Hematopoietic multipotent progenitor cell treated with erythropoietin and hydrocortisone succinate and interleukin-3 and kit ligand, for 17 days (in vitro differentiated cells): ENCODE measurements at regions not wholly inside any gene's neighbourhood (a gene's known extent, or its start where the extent isn't known, plus 50 kb on each side); places are given as distances from the start of the nearest gene placed in this dataset.
"Not testable (repeated sequence)": the region's sequence is repeated elsewhere in the genome, so short reads cannot be mapped to it uniquely, and the experiment has no call there.

Experiments used
- DNase-seq: peaks from one replicate; pipeline ENCODE4 v3.0.0-alpha.2; 2015; ENCODE audit warnings: low spot score

DNA sequence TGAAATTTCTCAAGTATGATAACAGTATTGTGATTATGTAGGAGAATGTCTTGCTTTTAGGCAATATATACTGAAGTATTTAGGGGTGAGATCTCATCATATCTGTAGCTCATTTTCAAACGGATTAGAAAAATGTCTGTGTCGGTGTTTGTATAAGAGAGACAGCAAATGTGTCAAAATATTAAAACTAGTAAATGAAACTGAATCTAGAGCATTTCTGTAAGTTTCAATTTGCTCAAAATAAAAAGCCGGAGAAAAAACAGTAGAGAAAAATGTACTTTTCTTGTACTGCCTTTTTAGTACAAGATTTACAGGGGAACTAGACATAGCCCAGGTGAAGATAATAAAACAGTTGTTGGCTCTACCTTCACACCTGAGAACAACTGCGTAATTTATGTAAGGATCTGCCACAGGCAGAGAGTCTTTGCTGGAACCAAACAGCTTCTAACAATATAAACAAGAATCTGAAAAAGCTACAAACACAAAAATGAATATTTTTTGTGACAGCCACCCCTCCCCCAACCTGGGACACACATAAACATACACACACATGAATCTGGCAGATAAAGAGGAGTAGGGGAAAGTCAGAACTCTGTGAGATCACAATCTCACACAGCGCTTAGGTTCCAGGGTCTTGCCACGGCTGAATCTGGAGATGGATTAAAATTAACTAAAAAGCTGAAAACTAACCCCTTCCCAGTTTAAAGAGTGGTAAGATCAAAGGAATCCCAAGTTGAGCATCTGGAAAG is 153.3 kb downstream of the AVL9 start:
- DNase-seq = no peak

DNA sequence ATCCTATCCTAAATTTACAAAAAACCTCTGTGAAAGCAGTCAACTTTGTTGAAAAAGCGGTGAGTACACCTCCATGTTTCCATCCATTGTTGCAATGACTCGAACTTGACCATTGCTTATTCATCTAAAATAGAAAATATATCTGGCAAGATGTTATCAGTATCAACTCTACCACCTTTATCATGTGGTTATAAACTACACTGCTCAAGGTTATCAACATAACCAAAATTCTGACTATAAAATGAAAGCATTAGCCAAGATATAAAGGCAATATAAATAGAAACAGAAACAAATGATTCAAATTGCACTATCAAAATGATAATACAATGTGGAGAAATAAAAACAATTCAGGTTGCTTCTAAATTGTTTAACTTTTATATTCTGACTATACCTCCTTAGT is 150.0 kb downstream of the AVL9 start:
- not testable (repeated sequence) for DNase-seq

GRCh38 chr7:32643194-32643593 is 147.9 kb downstream of the AVL9 start:
- no peak for DNase-seq

DNA sequence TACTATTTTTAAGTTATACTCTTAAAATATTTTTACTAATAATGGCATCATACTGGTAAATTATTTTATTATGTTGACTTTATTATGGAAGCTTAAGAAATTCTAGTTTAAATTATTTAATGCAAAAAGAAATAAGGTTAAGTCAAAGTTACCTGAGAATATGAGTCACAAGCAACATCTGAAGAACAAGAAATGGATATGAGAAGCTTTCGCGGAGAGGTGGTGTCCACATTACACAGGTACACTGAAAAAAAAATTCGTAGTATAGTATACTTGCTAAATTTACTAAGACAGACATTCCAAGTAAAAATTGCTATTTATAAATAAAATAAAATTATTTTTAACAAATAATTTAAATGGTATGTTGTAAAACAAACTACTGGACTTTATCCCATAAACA is 143.8 kb downstream of the AVL9 start:
- no peak for DNase-seq

GRCh38 chr7:32638479-32639121 is 143.3 kb downstream of the AVL9 start:
- not testable (repeated sequence) for DNase-seq
